ENCODE measurements at regions not wholly inside any gene's neighbourhood (a gene's known extent, or its start where the extent isn't known, plus 50 kb on each side); places are given as distances from the start of the nearest gene placed in this dataset.

DNA sequence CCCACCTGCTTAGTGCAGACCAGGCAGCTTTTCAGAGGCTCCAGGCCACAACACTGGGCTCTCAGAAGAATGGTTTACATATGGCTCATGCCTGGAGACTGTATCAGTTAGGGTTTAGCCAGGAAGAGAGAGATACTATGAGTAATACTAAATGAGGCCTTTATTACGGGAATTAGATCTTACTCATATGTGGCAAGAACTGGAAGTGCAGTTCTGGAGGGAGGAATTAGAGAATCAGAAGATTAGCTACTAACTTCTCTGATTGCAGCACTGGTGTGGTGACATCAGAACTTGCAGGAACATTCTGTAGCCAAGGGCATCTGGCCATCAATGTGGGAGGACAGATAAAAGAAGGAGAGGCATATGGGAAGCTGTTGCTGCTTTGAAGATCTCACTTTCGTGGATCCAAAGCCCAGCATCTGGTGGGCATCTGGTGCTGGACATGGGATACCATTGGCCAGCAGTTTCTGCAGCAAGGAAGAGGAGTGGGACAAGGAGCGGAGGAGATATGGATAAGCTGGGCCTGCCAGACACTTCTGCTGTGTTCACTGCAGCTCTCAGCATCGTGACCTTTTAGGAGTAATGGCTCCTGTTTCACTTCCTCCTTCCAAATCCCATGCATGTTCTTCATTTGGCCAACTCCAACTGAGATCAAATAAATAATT lies 248.5 kb downstream of the BTBD3 start:
- TF ChIP-seq RNF2 (IDR thresholded peaks at IDR 0.05; ENCODE audit: borderline replicate concordance, low read depth, low read length, missing control alignments, poor library complexity, severe bottlenecking): no peak
- no peak for TF ChIP-seq TCF12 (IDR thresholded peaks at IDR 0.05; ENCODE audit: low read depth, low read length)
- TF ChIP-seq POLR2A (IDR thresholded peaks at IDR 0.05; ENCODE audit: control extremely low read depth in 1 of 2, low read depth in 2 of 2, low read length in 2 of 2): no peak
- TF ChIP-seq NANOG (IDR thresholded peaks at IDR 0.05; ENCODE audit: insufficient read depth, low read depth, low read length, poor library complexity, severe bottlenecking): no peak
- no peak for TF ChIP-seq FOSL1 (IDR thresholded peaks at IDR 0.05; ENCODE audit: insufficient read depth, low read depth, low read length)
- TF ChIP-seq SP1 (IDR thresholded peaks at IDR 0.05; ENCODE audit: low read depth, low read length): no peak
- Histone ChIP-seq H2BK120ac (replicated peaks; ENCODE audit: low read depth, low read length) (no peak overlapping the region), H3K27ac (ENCODE audit: low read depth, low read length) (no peak overlapping the region), H2BK5ac (ENCODE audit: low read depth, low read length) (no peak overlapping the region), H2BK20ac (ENCODE audit: low read length) (no peak overlapping the region), H3K18ac (ENCODE audit: extremely low read depth, low read length) (no peak overlapping the region), H3K4me2 (ENCODE audit: insufficient read depth in 1 of 2, low read depth in 2 of 2, low read length in 2 of 2) (no peak overlapping the region), H3K14ac (ENCODE audit: insufficient read length) (no peak overlapping the region), H3K4me1 (replicated peaks in 1 of 4; ENCODE audit: control insufficient read depth in 3 of 4, insufficient read depth in 4 of 4, low read length in 3 of 4) (no peaks in the 10 kb centered on the region), H3K56ac (replicated peaks; ENCODE audit: insufficient read length, low read depth, low read length) (no peak overlapping the region), H4K20me1 (replicated peaks in 1 of 2; ENCODE audit: control insufficient read depth in 1 of 2, insufficient read depth in 2 of 2, low read length in 2 of 2) (no peaks in the 10 kb centered on the region), H2AFZ (ENCODE audit: low read length) (no peak overlapping the region), H3K23me2 (ENCODE audit: low read depth, low read length) (no peaks in the 10 kb centered on the region), H4K8ac (ENCODE audit: extremely low read depth, insufficient read depth, low read length) (no peak overlapping the region), H3K23ac (ENCODE audit: insufficient read length) (no peak overlapping the region), H2BK12ac (ENCODE audit: low read depth, low read length) (no peak overlapping the region), H3K4ac (replicated peaks; ENCODE audit: insufficient read length, low read depth, low read length) (no peak overlapping the region), H3K27me3 (replicated peaks in 1 of 4; ENCODE audit: control insufficient read depth in 3 of 4, extremely low read depth in 1 of 4, insufficient read depth in 3 of 4, low read length in 3 of 4) (no peaks in the 10 kb centered on the region), H3K9ac (replicated peaks in 1 of 4; ENCODE audit: extremely low read depth in 1 of 4, low read depth in 3 of 4, low read length in 3 of 4) (no peak overlapping the region), H3K4me3 (ENCODE audit: extremely low read depth in 1 of 4, insufficient read depth in 2 of 4, low read depth in 3 of 4, low read length in 4 of 4) (no peak overlapping the region), H2AK5ac (ENCODE audit: low read depth, low read length) (no peak overlapping the region), H4K5ac (ENCODE audit: insufficient read length, low read depth, low read length) (no peak overlapping the region), H3K36me3 (ENCODE audit: control insufficient read depth in 2 of 4, insufficient read depth in 4 of 4, low read length in 3 of 4) (no peaks in the 10 kb centered on the region), H3K9me3 (ENCODE audit: insufficient read depth in 2 of 2, low read depth in 1 of 2, low read length in 1 of 2) (peaks cover 0 to 4% of the 10 kb centered on the region in 2 experiments; a peak in 1 of 4 replicates), H4K91ac (replicated peaks; ENCODE audit: insufficient read length, low read length) (no peak overlapping the region), H3K79me1 (ENCODE audit: low read depth, low read length) (no peaks in the 10 kb centered on the region), H3K79me2 (ENCODE audit: control insufficient read depth in 1 of 2, insufficient read depth in 2 of 2, low read length in 2 of 2) (no peaks in the 10 kb centered on the region), H2BK15ac (ENCODE audit: low read length) (no peak overlapping the region)
- ChIA-PET CTCF (ENCODE audit: partially characterized antibody) (no interaction called here), POLR2A (ENCODE audit: partially characterized antibody) (no interaction called here)
- DNase-seq (ENCODE audit: low read depth in 1 of 2, low spot score in 2 of 2): no peak
- no peak for FAIRE-seq
- WGBS, 2 experiments (ENCODE audit: extremely low coverage in 1 of 2, insufficient coverage in 1 of 2, insufficient read length in 1 of 2, insufficient replicate concordance in 2 of 2, low coverage in 1 of 2, low lambda C conversion rate in 2 of 2, missing lambda C conversion rate in 1 of 2): 96% methylated on average over 4 of the region's 4 CpGs; no CpG with 5 or more reads in 1 of the 2 experiments

All from H1 (cell line).